Fibroblast of lung (primary cell): ENCODE measurements at regions not wholly inside any gene's neighbourhood (a gene's known extent, or its start where the extent isn't known, plus 50 kb on each side); places are given as distances from the start of the nearest gene placed in this dataset.

ENCODE experiments used
- DNase-seq, 2 donors: peaks; one replicate each; pipeline versions ENCODE4 v3.0.0 to v3.0.0-alpha.2; 2010; ENCODE audit warnings: low read depth in 2 of 2
- H2AFZ ChIP-seq: 2 replicates; pipeline ENCODE4 v1.5.1; 2012; ENCODE audit warnings: low read length, control low read depth, inconsistent platforms
- H3K27ac ChIP-seq: 2 replicates; pipeline ENCODE4 v1.5.1; 2011; ENCODE audit warnings: low read length, control low read depth; ENCODE audit not compliant: insufficient read depth
- H3K27me3 ChIP-seq: 2 replicates; pipeline ENCODE4 v1.5.1; 2011; ENCODE audit warnings: mild to moderate bottlenecking, low read length; ENCODE audit not compliant: control insufficient read depth, insufficient read depth
- H3K36me3 ChIP-seq: 2 replicates; pipeline ENCODE4 v1.5.1; 2011; ENCODE audit warnings: low read length; ENCODE audit not compliant: control insufficient read depth, insufficient read depth
- H3K4me1 ChIP-seq: 2 replicates; pipeline ENCODE4 v1.5.1; 2011; ENCODE audit warnings: low read length; ENCODE audit not compliant: control insufficient read depth, insufficient read depth; ENCODE audit errors: extremely low read depth
- H3K4me2 ChIP-seq: 2 replicates; pipeline ENCODE4 v1.5.1; 2011; ENCODE audit warnings: low read length, control low read depth; ENCODE audit not compliant: insufficient read depth; ENCODE audit errors: extremely low read depth
- H3K4me3 ChIP-seq, 4 experiments: fragments of 200-600 bp in 1 of 4; sonication (generic) in 1 of 4; replicated peaks in 1 of 4; 2 replicates each; pipeline ENCODE4 v1.5.1; 2011 to 2016; ENCODE audit warnings: low read length in 4 of 4, low read depth in 3 of 4, mild to moderate bottlenecking in 3 of 4, control low read depth in 2 of 4, inconsistent platforms in 1 of 4, mixed read lengths in 1 of 4; ENCODE audit not compliant: insufficient read depth in 1 of 4; ENCODE audit errors: control extremely low read depth in 1 of 4
- H3K79me2 ChIP-seq: 2 replicates; pipeline ENCODE4 v1.5.1; 2012; ENCODE audit warnings: mild to moderate bottlenecking, low read length, inconsistent platforms; ENCODE audit not compliant: control insufficient read depth, insufficient read depth
- H3K9ac ChIP-seq: 2 replicates; pipeline ENCODE4 v1.5.1; 2011; ENCODE audit warnings: mild to moderate bottlenecking, low read length, control low read depth; ENCODE audit not compliant: insufficient read depth
- H3K9me3 ChIP-seq: 2 replicates; pipeline ENCODE4 v1.5.1; 2012; ENCODE audit warnings: low read depth, low read length; ENCODE audit not compliant: control insufficient read depth, insufficient read depth
- H4K20me1 ChIP-seq: 2 replicates; pipeline ENCODE4 v1.5.1; 2011; ENCODE audit warnings: low read length; ENCODE audit not compliant: control insufficient read depth, insufficient read depth; ENCODE audit errors: extremely low read depth
- EZH2 ChIP-seq: IDR thresholded peaks from 2 replicates; pipeline ENCODE4 v1.5.1; 2012; ENCODE audit warnings: low read length, control low read depth, mild to moderate bottlenecking; ENCODE audit errors: missing control alignments
- TF ChIP-seq, protein P1 (sequence below), 2 donors: IDR thresholded peaks in 1 of 2; conservative IDR thresholded peaks in 1 of 2; 1 replicate in 1 of 2; 2 replicates in 1 of 2; pipeline ENCODE4 v1.5.1; 2011 to 2012; ENCODE audit warnings: low read length in 2 of 2, control low read depth in 1 of 2, inconsistent platforms in 1 of 2, low read depth in 1 of 2, mild to moderate bottlenecking in 1 of 2

GRCh38 chr1:68378296-68379084 is 71.3 kb downstream of the RPE65 start:
- Histone ChIP-seq H3K9ac (no peak overlapping the region), H3K4me1 (peaks cover 7% of the 10 kb centered on the region), H3K9me3 (no peaks in the 10 kb centered on the region), H3K4me3 (no peak overlapping the region), H2AFZ (no peak overlapping the region), H3K36me3 (no peaks in the 10 kb centered on the region), H3K79me2 (no peaks in the 10 kb centered on the region), H3K27me3 (no peaks in the 10 kb centered on the region), H3K4me2 (peak overlapping the region; percentile 40), H4K20me1 (no peaks in the 10 kb centered on the region), H3K27ac (no peak overlapping the region)
- TF ChIP-seq, protein P1, sequence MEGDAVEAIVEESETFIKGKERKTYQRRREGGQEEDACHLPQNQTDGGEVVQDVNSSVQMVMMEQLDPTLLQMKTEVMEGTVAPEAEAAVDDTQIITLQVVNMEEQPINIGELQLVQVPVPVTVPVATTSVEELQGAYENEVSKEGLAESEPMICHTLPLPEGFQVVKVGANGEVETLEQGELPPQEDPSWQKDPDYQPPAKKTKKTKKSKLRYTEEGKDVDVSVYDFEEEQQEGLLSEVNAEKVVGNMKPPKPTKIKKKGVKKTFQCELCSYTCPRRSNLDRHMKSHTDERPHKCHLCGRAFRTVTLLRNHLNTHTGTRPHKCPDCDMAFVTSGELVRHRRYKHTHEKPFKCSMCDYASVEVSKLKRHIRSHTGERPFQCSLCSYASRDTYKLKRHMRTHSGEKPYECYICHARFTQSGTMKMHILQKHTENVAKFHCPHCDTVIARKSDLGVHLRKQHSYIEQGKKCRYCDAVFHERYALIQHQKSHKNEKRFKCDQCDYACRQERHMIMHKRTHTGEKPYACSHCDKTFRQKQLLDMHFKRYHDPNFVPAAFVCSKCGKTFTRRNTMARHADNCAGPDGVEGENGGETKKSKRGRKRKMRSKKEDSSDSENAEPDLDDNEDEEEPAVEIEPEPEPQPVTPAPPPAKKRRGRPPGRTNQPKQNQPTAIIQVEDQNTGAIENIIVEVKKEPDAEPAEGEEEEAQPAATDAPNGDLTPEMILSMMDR (conservative IDR thresholded peaks at IDR 0.05 in 1 of 2, IDR thresholded peaks at IDR 0.05 in 1 of 2; ENCODE audit: low read depth in 1 of 2, low read length in 2 of 2), result no peak
- no peak for TF ChIP-seq EZH2
- peak; percentile 21 to 59 for DNase-seq

- H3K27ac ChIP-seq, result no peak overlapping the region
- H3K4me2 ChIP-seq, result no peak overlapping the region
- no peaks in the 10 kb centered on the region for H4K20me1 ChIP-seq
- H2AFZ ChIP-seq, result no peak overlapping the region
- no peaks in the 10 kb centered on the region for H3K9me3 ChIP-seq
- H3K4me1 ChIP-seq, result peaks cover 7% of the 10 kb centered on the region
- H3K79me2 ChIP-seq, result no peaks in the 10 kb centered on the region
- H3K9ac ChIP-seq, result no peak overlapping the region
- no peaks in the 10 kb centered on the region for H3K27me3 ChIP-seq
- TF ChIP-seq, protein P1 (conservative IDR thresholded peaks at IDR 0.05 in 1 of 2, IDR thresholded peaks at IDR 0.05 in 1 of 2; ENCODE audit: low read depth in 1 of 2, low read length in 2 of 2), result no peak
- TF ChIP-seq EZH2, result no peak
- no peak overlapping the region for H3K4me3 ChIP-seq
- H3K36me3 ChIP-seq, result no peaks in the 10 kb centered on the region
- no peak for DNase-seq
These were observed 72.7 kb downstream of the RPE65 start for GRCh38 chr1:68377098-68377497.

GRCh38 chr1:68376441-68376840 is 73.3 kb downstream of the RPE65 start:
- H3K4me2 ChIP-seq, result no peak overlapping the region
- H3K36me3 ChIP-seq, result no peaks in the 10 kb centered on the region
- no peak overlapping the region for H3K9ac ChIP-seq
- no peaks in the 10 kb centered on the region for H4K20me1 ChIP-seq
- no peaks in the 10 kb centered on the region for H3K9me3 ChIP-seq
- no peaks in the 10 kb centered on the region for H3K79me2 ChIP-seq
- H2AFZ ChIP-seq, result no peak overlapping the region
- H3K4me1 ChIP-seq, result peaks cover 7% of the 10 kb centered on the region
- TF ChIP-seq, protein P1 (conservative IDR thresholded peaks at IDR 0.05 in 1 of 2, IDR thresholded peaks at IDR 0.05 in 1 of 2; ENCODE audit: low read depth in 1 of 2, low read length in 2 of 2), result no peak
- TF ChIP-seq EZH2, result no peak
- no peak overlapping the region for H3K4me3 ChIP-seq
- no peaks in the 10 kb centered on the region for H3K27me3 ChIP-seq
- no peak overlapping the region for H3K27ac ChIP-seq
- no peak for DNase-seq
